ENCODE measurements at regions not wholly inside any gene's neighbourhood (a gene's known extent, or its start where the extent isn't known, plus 50 kb on each side); places are given as distances from the start of the nearest gene placed in this dataset.

GRCh38 chr1:96966536-96967138, 245.1 kb downstream of the PTBP2 start:
- peak; percentile 71 for DNase-seq

DNA sequence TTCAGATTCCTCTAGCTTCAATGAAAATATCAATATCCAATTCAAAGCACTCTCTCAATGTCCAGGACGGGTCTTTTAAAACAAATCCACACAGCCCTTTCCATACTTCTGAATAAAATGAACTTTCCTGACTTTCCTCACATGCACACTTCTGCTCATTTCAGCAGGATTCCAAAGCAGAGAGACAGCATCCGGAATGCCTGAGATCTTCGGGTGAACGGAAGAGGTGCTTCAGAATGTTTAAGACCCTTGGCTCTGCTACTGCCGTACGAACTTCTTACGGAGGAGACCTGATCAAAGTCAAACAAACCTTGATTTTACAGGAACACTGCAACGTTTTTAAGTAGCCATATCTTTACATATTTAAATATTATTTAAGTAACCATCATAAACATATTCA, 245.7 kb downstream of the PTBP2 start:
- DNase-seq, result no peak

GRCh38 chr1:96968541-96968940, 247.0 kb downstream of the PTBP2 start:
- DNase-seq, result no peak

DNA sequence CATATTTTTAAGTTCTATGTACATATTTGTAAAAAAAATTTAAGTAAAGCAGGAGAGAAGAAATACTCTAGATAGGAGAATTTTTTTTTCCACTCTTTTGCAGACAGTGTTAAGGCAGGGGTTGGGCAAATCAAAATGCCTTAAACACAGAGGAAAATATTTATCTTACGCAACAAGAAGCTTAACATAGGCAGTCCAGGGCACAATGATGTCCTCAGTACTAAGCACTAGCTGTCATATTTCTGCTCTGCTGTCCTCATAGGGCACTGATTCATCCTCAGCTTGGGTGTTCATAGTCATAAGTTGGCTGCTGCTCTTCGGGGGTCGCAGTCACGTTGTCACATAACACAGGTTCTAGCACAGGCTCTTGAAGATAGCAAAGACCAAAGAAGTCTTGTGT, 247.4 kb downstream of the PTBP2 start:
- DNase-seq, result no peak

GRCh38 chr1:96969656-96970163, 248.1 kb downstream of the PTBP2 start:
- no peak for DNase-seq

DNA sequence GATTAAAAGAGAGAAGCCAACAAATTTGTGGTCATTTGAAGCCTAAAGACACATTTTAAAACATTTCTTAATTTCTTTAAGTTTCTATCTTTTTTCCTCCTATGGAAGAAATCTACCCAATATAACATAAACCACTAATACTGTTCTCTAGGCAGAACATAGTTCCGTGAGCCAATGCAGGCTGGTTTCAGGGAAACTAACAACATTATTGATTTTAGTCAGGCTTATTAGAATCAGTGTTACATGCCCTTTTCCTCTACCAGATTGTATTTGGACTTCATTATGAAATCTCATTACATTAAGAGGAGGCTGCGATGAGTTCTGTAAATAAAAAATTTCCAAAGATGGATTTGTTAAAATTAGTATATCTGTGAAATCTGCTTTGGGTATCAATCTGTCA, 249.9 kb downstream of the PTBP2 start:
- no peak for DNase-seq

GRCh38 chr1:96971849-96972602, 250.4 kb downstream of the PTBP2 start:
- no peak for DNase-seq

- peak; percentile 86 for DNase-seq
Measured at GRCh38 chr1:96973605-96974004, 252.0 kb downstream of the PTBP2 start.

DNA sequence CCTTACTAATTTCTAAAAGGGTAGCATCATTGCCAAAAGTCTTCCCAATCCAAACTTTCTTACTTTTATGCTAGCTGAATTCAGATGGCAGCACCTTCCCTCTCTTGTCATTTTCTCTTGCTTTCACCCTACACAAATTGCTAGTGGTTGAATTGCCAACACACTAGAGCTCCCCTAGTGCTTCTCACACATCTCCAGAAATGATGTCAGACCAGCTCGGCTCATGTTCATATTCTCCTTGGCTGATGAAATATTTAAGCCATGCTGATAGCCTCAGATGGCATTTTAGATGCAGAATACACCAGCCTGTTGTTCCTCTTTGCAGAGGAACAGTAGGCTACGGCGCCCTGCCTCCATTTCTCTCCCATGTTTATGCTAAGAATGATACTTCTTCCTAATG, 256.9 kb downstream of the PTBP2 start:
- DNase-seq, result no peak

- DNase-seq, result no peak
Measured at GRCh38 chr1:96978901-96979300, 257.3 kb downstream of the PTBP2 start.

DNA sequence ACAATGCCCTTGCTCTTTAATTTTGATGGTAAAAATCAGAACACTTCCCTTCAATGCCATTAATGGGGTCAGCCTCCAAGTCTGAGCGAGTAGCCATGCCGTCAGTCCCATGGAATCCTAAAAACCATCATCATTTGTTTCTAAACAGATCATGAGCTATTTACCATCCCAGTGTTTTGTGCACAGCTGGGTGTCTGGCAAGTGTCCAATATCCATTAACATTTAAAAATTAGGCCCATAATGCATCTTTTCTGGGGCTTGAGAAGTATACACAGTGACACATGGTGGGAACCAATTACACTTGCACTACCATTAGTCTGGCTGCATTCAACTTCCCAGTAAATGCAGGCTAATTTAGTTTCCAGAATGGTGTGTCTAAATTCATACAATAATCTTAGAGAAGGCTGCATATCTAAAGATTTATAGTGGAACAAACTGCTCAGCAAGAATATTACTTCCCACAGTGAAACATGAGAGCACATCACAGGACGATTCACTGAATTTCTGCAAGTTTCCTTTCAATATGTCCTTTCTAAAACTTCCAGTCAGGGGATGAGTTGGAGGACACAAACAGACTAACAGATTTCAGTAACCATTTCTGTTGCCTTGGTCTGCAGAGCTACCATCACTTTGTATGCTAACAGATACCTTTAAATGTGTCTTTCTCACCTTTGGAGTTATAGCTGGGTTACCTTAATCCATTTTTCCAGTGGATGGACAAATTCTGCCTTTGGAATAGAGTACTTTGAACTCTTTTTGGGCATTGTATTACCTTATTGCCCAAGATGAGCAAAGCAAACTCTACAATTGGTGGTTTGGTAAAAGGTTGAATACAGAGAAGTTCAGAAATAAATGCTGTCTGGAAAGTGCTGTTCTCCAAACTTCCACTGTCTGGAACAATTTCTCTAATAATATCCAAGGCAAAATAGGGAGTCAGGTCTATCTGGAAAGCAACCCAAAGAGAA, 258.0 kb downstream of the PTBP2 start:
- peak; percentile 42 for DNase-seq

- no peak for DNase-seq
Measured at GRCh38 chr1:96980448-96980847, 258.9 kb downstream of the PTBP2 start.

- DNase-seq, result no peak
Measured at GRCh38 chr1:96981181-96981580, 259.6 kb downstream of the PTBP2 start.

DNA sequence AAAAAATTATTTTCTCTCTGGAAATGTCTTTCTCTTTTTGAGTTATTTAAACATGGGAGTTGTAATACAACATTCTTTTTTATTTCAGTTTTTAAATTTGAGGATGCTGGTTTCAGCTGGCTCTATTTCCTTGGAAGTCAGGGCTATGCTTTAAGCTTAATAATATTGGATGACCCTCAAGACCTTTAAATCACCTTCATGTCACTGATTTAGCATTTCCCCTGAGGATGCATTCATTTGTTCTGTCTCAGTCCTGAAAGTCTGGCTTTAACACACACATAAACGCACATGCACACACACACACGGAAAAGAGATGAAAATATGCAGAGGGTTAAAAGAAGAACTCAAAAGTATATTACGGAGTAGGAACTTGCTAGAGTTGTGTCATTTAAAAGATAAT, 260.5 kb downstream of the PTBP2 start:
- no peak for DNase-seq

DNA sequence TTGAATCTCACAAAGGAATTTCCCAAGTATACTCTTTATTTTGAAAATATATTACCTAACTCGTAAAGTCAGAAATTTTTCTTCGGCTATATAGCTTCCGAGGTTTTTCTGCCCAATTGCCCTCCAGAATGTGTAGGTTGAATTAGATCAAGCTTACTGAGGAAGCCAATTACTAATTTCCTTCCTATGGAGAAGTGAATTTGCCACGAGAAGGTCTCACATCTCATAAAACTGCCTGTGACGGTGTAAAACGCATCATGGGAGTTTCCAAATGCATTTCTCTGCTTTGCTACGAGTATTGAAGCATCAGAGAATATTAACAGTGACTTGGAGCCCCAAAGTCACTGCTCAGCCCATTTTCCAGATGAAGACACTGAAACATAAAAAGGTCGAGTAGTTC, 262.3 kb downstream of the PTBP2 start:
- no peak for DNase-seq

- no peak for DNase-seq
Measured at GRCh38 chr1:96987186-96987703, 265.7 kb downstream of the PTBP2 start.

GRCh38 chr1:96989302-96989701, 267.7 kb downstream of the PTBP2 start:
- DNase-seq, result no peak

GRCh38 chr1:96990136-96990535, 268.6 kb downstream of the PTBP2 start:
- DNase-seq, result no peak

- DNase-seq, result no peak
Measured at GRCh38 chr1:96991261-96991660, 269.7 kb downstream of the PTBP2 start.

GRCh38 chr1:96992871-96993270, 271.3 kb downstream of the PTBP2 start:
- no peak for DNase-seq

DNA sequence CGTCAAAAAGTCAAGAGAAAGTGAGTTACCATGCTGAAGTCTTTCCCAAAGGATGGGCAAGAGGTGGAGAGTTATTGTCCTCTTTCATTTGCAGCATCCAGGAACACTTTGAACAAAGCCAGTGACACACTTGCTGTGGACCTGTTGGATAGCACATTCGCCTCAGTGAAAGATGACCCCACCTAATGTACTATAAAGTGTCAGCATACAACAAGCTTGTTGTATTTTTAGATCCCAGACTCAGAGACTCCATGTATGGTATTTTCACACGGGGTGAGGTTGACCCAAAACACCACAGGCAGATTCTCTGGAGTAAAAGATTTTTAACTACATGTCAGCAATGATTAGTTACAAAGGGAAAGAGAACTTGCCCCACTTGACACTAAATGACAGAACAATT, 273.8 kb downstream of the PTBP2 start:
- DNase-seq, result no peak

DNA sequence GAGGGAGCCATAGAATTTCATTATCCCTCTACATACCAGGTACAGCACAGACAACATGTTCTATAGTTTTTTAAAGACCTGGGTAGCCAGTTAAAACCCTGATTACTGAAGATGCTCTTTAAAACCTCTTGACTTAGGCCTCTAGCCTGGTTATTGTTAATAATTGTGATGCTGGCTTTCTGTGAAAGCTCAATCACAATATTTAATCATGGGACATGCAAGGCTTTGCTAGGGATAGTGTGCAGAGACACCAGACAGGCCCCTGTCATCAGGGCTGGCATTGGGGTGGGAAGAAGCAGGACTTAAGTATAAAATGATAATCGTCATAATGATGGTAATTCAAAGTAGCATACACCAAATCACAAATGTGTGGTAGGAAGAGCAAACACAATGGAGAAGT, 274.4 kb downstream of the PTBP2 start:
- DNase-seq, result no peak

DNA sequence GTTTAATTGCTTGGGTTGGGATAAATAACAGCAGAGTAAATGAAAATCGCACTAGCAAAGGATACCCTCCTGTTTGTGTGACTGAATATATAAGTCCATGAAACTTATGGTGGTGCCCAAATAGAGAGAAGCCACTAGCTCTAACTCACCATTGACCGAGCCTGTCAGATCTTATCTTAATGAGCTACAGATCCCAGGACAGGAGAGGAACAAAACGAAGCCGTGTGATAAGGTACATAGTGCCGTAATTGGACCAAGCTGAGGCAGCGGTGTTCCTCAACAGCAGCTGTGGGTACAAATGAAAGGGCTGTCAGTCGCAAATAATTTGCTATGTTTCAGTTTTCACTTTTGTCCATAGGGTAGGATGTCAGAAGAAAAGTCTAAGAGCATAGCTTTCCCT, 276.1 kb downstream of the PTBP2 start:
- no peak for DNase-seq

All from NCI-H2171 treated with DMSO at 0.1 percent for 48 hours (cell line).